ENCODE measurements at regions not wholly inside any gene's neighbourhood (a gene's known extent, or its start where the extent isn't known, plus 50 kb on each side); places are given as distances from the start of the nearest gene placed in this dataset.

DNA sequence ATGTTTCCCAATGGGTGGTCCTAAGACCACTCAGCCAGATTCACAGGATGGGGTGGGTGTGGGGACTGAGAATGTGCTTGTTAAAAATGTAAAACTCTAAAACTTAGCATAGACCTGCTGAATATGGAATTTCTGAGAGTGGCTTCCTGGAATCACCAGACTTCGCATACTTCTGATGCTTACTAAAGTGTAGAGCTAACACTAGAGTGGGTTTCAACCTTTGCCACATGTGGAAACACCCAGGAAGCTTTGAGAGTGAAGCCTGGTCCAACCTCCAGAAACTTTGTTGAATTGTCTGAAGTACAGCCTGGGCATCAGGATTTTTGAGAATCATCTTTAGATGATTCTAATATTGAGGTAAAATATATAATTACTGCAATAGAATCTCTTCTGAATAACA, 167.8 kb upstream of the EDNRA start:
- TF ChIP-seq, protein P1, sequence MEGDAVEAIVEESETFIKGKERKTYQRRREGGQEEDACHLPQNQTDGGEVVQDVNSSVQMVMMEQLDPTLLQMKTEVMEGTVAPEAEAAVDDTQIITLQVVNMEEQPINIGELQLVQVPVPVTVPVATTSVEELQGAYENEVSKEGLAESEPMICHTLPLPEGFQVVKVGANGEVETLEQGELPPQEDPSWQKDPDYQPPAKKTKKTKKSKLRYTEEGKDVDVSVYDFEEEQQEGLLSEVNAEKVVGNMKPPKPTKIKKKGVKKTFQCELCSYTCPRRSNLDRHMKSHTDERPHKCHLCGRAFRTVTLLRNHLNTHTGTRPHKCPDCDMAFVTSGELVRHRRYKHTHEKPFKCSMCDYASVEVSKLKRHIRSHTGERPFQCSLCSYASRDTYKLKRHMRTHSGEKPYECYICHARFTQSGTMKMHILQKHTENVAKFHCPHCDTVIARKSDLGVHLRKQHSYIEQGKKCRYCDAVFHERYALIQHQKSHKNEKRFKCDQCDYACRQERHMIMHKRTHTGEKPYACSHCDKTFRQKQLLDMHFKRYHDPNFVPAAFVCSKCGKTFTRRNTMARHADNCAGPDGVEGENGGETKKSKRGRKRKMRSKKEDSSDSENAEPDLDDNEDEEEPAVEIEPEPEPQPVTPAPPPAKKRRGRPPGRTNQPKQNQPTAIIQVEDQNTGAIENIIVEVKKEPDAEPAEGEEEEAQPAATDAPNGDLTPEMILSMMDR (IDR thresholded peaks at IDR 0.05; ENCODE audit: unreplicated experiment): no peak
- Mint-ChIP-seq H3K4me3 (ENCODE audit: low read depth) (no peak overlapping the region), H3K27me3 (no peaks in the 10 kb centered on the region), H3K9me3 (ENCODE audit: low read depth) (no peaks in the 10 kb centered on the region), H3K4me1 (ENCODE audit: low read depth) (peaks cover 2% of the 10 kb centered on the region), H3K36me3 (ENCODE audit: insufficient read depth) (no peaks in the 10 kb centered on the region), H3K27ac (no peak overlapping the region)
- no peak for DNase-seq (ENCODE audit: low spot score, unreplicated experiment)

DNA sequence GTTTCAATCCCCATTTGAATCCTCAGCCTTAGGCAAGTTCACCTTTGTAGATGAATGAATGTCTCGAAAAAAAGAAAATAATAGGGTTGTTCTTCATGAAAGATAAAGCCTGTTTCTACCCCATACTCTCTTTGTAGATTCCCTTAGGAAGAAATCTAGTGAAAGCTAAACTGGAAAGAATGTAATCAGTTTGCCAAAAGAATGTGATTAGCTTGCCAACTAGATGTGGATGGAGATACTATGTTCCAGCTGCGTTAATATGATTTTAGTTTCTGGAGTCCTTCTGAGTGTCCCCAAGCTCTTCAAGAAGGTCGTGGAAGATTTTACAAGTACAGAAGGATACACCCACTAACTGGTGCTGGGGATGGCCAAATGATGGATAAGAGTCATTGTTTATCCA, 162.3 kb upstream of the EDNRA start:
- no peak for DNase-seq (ENCODE audit: low spot score, unreplicated experiment)
- no peaks in the 10 kb centered on the region for H3K27me3 Mint-ChIP-seq
- H3K36me3 Mint-ChIP-seq (ENCODE audit: insufficient read depth): no peaks in the 10 kb centered on the region
- H3K27ac Mint-ChIP-seq: no peak overlapping the region
- no peak overlapping the region for H3K4me3 Mint-ChIP-seq (ENCODE audit: low read depth)
- H3K9me3 Mint-ChIP-seq (ENCODE audit: low read depth): no peaks in the 10 kb centered on the region
- TF ChIP-seq, protein P1 (IDR thresholded peaks at IDR 0.05; ENCODE audit: unreplicated experiment): no peak
- H3K4me1 Mint-ChIP-seq (ENCODE audit: low read depth): no peaks in the 10 kb centered on the region

DNA sequence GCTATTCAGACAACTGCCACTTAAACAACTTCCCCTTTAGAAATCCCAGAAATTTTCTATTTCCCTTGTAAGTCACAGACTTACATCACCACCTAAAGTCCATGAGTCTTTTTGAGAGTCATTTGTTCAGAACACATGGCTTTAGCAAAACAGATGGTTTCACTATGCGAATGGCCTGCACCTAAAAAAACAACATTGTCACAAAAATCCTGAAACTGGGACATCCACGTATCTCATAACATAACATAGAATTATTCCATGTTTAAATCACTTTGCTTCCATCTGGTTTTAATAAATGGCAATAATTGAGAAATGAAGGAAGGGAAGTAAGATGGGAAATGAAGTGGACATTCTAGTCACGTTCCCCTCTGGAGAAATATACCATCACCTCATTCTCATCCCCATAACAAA, 155.3 kb upstream of the EDNRA start:
- Mint-ChIP-seq H3K27ac (no peak overlapping the region), H3K9me3 (ENCODE audit: low read depth) (no peaks in the 10 kb centered on the region), H3K4me1 (ENCODE audit: low read depth) (no peaks in the 10 kb centered on the region), H3K27me3 (no peaks in the 10 kb centered on the region), H3K4me3 (ENCODE audit: low read depth) (no peak overlapping the region), H3K36me3 (ENCODE audit: insufficient read depth) (no peaks in the 10 kb centered on the region)
- TF ChIP-seq, protein P1 (IDR thresholded peaks at IDR 0.05; ENCODE audit: unreplicated experiment): no peak
- no peak for DNase-seq (ENCODE audit: low spot score, unreplicated experiment)

DNA sequence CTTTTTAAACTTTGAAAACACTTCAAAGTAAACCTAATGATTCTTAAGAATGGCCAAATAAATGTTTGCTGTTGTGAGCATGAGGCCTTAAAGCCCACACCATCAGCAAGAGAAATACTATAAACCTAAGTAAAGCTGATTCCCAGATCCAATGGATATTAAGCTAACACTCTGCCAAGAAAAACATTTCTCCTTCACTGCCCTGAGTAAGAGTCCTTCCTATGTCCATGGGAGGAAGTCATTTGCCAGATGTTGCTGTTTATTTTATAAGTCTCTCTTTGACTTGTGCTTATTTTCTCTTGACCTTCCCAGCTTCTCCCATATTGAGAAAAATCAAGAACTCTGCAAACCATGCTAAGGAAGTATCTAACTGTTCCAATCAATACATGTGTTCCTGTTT, 154.3 kb upstream of the EDNRA start:
- no peak overlapping the region for H3K27ac Mint-ChIP-seq
- H3K4me1 Mint-ChIP-seq (ENCODE audit: low read depth): no peaks in the 10 kb centered on the region
- TF ChIP-seq, protein P1 (IDR thresholded peaks at IDR 0.05; ENCODE audit: unreplicated experiment): no peak
- no peak overlapping the region for H3K4me3 Mint-ChIP-seq (ENCODE audit: low read depth)
- DNase-seq (ENCODE audit: low spot score, unreplicated experiment): no peak
- no peaks in the 10 kb centered on the region for H3K36me3 Mint-ChIP-seq (ENCODE audit: insufficient read depth)
- no peaks in the 10 kb centered on the region for H3K27me3 Mint-ChIP-seq
- H3K9me3 Mint-ChIP-seq (ENCODE audit: low read depth): no peaks in the 10 kb centered on the region

DNA sequence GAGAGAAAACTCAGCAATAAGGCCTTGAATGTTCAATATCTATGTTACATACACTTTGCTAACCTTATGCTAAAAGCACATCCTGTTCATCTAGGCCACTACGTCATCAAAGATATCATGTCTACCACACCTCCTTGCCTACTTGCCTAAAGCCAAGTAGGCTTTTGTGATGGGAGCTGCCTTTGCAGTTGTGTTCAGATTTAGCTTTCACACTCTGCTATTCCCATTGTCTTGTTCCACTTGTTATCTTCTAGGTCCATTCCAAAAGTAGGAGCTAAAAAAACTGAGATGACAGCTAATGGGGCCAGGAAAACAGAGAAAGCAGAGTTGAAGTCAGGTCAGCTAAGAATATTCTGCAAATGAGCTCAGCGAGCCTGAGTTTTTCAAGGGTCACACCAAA, 153.6 kb upstream of the EDNRA start:
- H3K4me1 Mint-ChIP-seq (ENCODE audit: low read depth): no peaks in the 10 kb centered on the region
- TF ChIP-seq, protein P1 (IDR thresholded peaks at IDR 0.05; ENCODE audit: unreplicated experiment): no peak
- no peak overlapping the region for H3K4me3 Mint-ChIP-seq (ENCODE audit: low read depth)
- no peaks in the 10 kb centered on the region for H3K9me3 Mint-ChIP-seq (ENCODE audit: low read depth)
- DNase-seq (ENCODE audit: low spot score, unreplicated experiment): no peak
- H3K27me3 Mint-ChIP-seq: no peaks in the 10 kb centered on the region
- no peaks in the 10 kb centered on the region for H3K36me3 Mint-ChIP-seq (ENCODE audit: insufficient read depth)
- no peak overlapping the region for H3K27ac Mint-ChIP-seq

All from progenitor cell of endocrine pancreas (in vitro differentiated cells).